ENCODE measurements at regions not wholly inside any gene's neighbourhood (a gene's known extent, or its start where the extent isn't known, plus 50 kb on each side); places are given as distances from the start of the nearest gene placed in this dataset.

DNA sequence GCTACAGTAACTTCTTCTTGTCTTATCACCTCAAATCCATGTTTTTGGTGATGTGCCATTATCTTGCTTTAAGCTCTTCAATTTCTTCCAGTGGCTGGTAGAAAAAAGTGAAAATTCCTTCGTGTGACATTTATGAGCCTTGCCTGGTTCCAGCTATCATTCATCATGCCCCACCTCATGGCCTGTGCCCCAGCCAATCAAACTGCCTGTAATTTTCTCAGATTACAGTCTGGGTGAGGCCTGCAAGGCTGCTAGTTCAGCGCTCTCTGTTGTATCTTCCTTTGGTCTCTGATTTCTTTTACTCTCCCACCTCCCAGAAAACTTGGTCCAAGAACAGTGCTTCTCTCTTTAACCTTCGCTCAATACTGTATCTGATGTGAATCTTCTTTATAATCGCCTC, 249.3 kb upstream of the ZNF717 start:
- Histone ChIP-seq H3K4me1 (ENCODE audit: control insufficient read depth, insufficient read depth, low read length, unreplicated experiment) (peaks cover 19% of the 10 kb centered on the region), H3K27ac (ENCODE audit: low read depth, low read length) (no peak overlapping the region), H3K36me3 (ENCODE audit: insufficient read depth, low read length) (peaks cover 5% of the 10 kb centered on the region; the same call in 1 of the 2 replicates), H3K4me3 (ENCODE audit: low read depth, low read length) (no peak overlapping the region), H2AFZ (ENCODE audit: low read length, unreplicated experiment) (no peak overlapping the region), H3K27me3 (ENCODE audit: insufficient read depth, low read length) (no peaks in the 10 kb centered on the region), H3K79me2 (ENCODE audit: control insufficient read depth, insufficient read depth, low read length, unreplicated experiment) (no peaks in the 10 kb centered on the region)

GRCh38 chr3:76035117-76035516, 249.8 kb upstream of the ZNF717 start:
- H2AFZ ChIP-seq (ENCODE audit: low read length, unreplicated experiment) = no peak overlapping the region
- H3K27me3 ChIP-seq (ENCODE audit: insufficient read depth, low read length) = no peaks in the 10 kb centered on the region
- H3K27ac ChIP-seq (ENCODE audit: low read depth, low read length) = no peak overlapping the region
- H3K4me3 ChIP-seq (ENCODE audit: low read depth, low read length) = no peak overlapping the region
- peaks cover 5% of the 10 kb centered on the region; the same call in 1 of the 2 replicates for H3K36me3 ChIP-seq (ENCODE audit: insufficient read depth, low read length)
- H3K79me2 ChIP-seq (ENCODE audit: control insufficient read depth, insufficient read depth, low read length, unreplicated experiment) = no peaks in the 10 kb centered on the region
- H3K4me1 ChIP-seq (ENCODE audit: control insufficient read depth, insufficient read depth, low read length, unreplicated experiment) = peaks cover 24% of the 10 kb centered on the region

DNA sequence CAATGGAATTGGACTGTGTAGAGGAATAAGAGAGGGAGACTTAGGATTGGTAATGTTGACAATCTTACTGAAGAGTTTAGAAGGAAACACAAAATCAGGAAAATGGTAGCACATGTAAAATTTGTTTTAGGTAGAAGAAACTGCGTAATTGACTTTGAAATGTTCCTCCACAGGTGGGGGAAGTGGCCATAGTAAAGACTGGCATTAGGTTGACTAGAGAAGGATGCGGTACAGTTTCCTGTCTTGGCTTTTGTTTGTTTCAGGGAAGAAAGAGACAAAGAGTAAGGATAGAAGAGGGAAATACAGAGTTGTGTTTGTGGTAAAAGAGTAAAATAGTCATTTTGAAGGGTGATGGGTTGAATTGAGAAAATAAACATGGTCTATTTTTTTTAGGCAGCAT, 253.6 kb upstream of the ZNF717 start:
- Histone ChIP-seq H3K36me3 (ENCODE audit: insufficient read depth, low read length) (peaks cover 5% of the 10 kb centered on the region; the same call in 1 of the 2 replicates), H2AFZ (ENCODE audit: low read length, unreplicated experiment) (no peak overlapping the region), H3K4me3 (ENCODE audit: low read depth, low read length) (peak overlapping the region; percentile 49; the same call in 1 of the 2 replicates), H3K27me3 (ENCODE audit: insufficient read depth, low read length) (no peaks in the 10 kb centered on the region), H3K27ac (ENCODE audit: low read depth, low read length) (peak overlapping the region; percentile 71), H3K4me1 (ENCODE audit: control insufficient read depth, insufficient read depth, low read length, unreplicated experiment) (peaks cover 47% of the 10 kb centered on the region), H3K79me2 (ENCODE audit: control insufficient read depth, insufficient read depth, low read length, unreplicated experiment) (no peaks in the 10 kb centered on the region)

DNA sequence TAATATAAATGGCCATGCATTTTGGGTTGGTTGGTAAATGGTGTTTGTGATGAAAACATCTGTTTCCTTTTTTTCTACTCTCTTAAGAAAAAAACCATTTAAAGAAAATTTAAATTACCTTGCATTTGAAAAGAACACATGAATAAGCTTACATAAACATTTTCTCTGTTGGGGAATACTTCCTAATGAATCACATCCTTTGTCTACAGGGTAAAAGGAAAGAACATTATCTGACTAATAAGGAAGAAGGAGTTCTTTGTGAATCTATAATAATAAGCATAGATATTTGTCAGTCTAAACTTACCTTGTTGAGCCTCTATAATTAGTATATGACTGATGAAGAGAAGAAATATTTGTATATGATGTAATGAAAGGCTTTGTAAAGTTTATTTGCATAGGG, 254.1 kb upstream of the ZNF717 start:
- Histone ChIP-seq H3K36me3 (ENCODE audit: insufficient read depth, low read length) (peaks cover 5% of the 10 kb centered on the region; the same call in 1 of the 2 replicates), H3K27ac (ENCODE audit: low read depth, low read length) (peak overlapping the region; percentile 71), H3K4me3 (ENCODE audit: low read depth, low read length) (peak overlapping the region; percentile 49), H3K27me3 (ENCODE audit: insufficient read depth, low read length) (no peaks in the 10 kb centered on the region), H3K79me2 (ENCODE audit: control insufficient read depth, insufficient read depth, low read length, unreplicated experiment) (no peaks in the 10 kb centered on the region), H3K4me1 (ENCODE audit: control insufficient read depth, insufficient read depth, low read length, unreplicated experiment) (peaks cover 49% of the 10 kb centered on the region), H2AFZ (ENCODE audit: low read length, unreplicated experiment) (peak overlapping the region; percentile 61)

GRCh38 chr3:76040946-76041345, 255.6 kb upstream of the ZNF717 start:
- Histone ChIP-seq H3K27ac (ENCODE audit: low read depth, low read length) (peak overlapping the region; percentile 53), H3K27me3 (ENCODE audit: insufficient read depth, low read length) (no peaks in the 10 kb centered on the region), H2AFZ (ENCODE audit: low read length, unreplicated experiment) (peak overlapping the region; percentile 31), H3K4me1 (ENCODE audit: control insufficient read depth, insufficient read depth, low read length, unreplicated experiment) (peaks cover 56% of the 10 kb centered on the region), H3K36me3 (ENCODE audit: insufficient read depth, low read length) (peaks cover 5% of the 10 kb centered on the region; the same call in 1 of the 2 replicates), H3K4me3 (ENCODE audit: low read depth, low read length) (peak overlapping the region; percentile 25), H3K79me2 (ENCODE audit: control insufficient read depth, insufficient read depth, low read length, unreplicated experiment) (no peaks in the 10 kb centered on the region)

DNA sequence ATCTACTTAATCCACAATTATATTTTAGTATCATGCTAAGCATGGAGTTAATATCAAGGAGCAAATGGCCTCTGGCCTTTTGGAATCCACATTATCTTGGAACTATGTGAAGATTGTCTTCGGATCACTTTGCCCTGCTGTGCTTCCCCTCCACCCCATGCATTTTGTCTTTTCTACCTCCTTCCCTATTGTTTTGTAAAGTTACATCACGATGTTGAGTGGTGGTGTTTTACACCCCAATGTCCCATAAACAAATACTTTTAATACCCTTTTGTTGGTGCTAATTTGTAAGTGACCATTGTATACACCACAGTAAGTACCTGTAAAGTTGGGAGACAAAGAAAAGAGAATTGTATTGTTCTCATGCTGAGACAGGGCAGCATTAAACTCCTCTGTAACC, 258.4 kb upstream of the ZNF717 start:
- Histone ChIP-seq H2AFZ (ENCODE audit: low read length, unreplicated experiment) (peak overlapping the region; percentile 33), H3K27ac (ENCODE audit: low read depth, low read length) (no peak overlapping the region), H3K4me3 (ENCODE audit: low read depth, low read length) (no peak overlapping the region), H3K79me2 (ENCODE audit: control insufficient read depth, insufficient read depth, low read length, unreplicated experiment) (no peaks in the 10 kb centered on the region), H3K4me1 (ENCODE audit: control insufficient read depth, insufficient read depth, low read length, unreplicated experiment) (peaks cover 46% of the 10 kb centered on the region), H3K36me3 (ENCODE audit: insufficient read depth, low read length) (no peaks in the 10 kb centered on the region), H3K27me3 (ENCODE audit: insufficient read depth, low read length) (no peaks in the 10 kb centered on the region)

DNA sequence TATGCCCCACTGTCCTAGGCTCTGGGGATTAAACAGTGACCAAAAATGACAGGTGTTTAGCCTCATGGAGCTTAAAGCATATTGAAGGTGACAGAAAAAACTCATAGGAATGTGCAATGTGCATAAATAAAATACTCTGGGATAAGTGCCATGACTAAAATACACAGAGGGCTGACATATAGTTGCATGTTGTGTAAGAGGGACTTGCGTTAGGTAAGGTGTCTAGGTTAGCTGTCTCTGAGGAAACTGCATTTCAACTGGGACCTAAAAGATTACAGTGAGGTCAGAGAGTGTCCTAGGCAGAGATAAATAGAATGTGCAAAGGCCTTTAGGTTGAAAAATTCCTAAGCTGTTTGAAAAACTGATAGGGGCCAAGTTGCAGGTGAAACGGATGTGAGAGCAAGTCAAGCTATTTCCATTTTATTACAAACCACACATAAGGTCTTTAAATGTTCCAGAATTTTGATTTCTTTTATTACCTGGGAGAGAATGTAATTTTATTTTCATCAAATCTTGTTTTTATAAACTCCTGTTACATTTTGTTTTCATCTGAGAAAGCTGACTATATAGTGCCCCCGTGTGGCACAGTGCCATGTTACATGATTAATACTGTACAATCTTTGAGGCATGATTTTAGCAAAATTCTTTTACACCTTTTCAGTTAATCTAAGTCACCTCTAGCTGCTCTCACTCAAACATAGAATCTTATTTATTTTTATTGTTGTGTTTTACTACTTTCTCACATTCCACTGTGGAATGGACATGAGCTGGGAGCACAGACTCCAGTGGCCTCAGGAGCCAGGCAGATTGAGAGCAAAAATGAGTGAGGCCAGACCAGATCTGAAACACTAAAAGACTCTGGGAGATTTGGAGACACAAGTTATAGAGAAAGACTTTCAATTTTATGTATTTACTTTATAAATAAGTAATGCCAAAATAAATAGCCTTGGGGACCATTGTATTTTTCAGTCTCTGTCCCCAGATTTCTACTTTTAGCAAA, 259.6 kb upstream of the ZNF717 start:
- H2AFZ ChIP-seq (ENCODE audit: low read length, unreplicated experiment) = peak overlapping the region; percentile 5
- H3K79me2 ChIP-seq (ENCODE audit: control insufficient read depth, insufficient read depth, low read length, unreplicated experiment) = no peaks in the 10 kb centered on the region
- no peaks in the 10 kb centered on the region for H3K36me3 ChIP-seq (ENCODE audit: insufficient read depth, low read length)
- no peak overlapping the region for H3K27ac ChIP-seq (ENCODE audit: low read depth, low read length)
- H3K27me3 ChIP-seq (ENCODE audit: insufficient read depth, low read length) = no peaks in the 10 kb centered on the region
- H3K4me3 ChIP-seq (ENCODE audit: low read depth, low read length) = no peak overlapping the region
- peaks cover 34% of the 10 kb centered on the region for H3K4me1 ChIP-seq (ENCODE audit: control insufficient read depth, insufficient read depth, low read length, unreplicated experiment)

- Histone ChIP-seq H3K4me1 (ENCODE audit: control insufficient read depth, insufficient read depth, low read length, unreplicated experiment) (peaks cover 37% of the 10 kb centered on the region), H3K36me3 (ENCODE audit: insufficient read depth, low read length) (no peaks in the 10 kb centered on the region), H3K27me3 (ENCODE audit: insufficient read depth, low read length) (no peaks in the 10 kb centered on the region), H3K79me2 (ENCODE audit: control insufficient read depth, insufficient read depth, low read length, unreplicated experiment) (no peaks in the 10 kb centered on the region), H2AFZ (ENCODE audit: low read length, unreplicated experiment) (no peak overlapping the region), H3K27ac (ENCODE audit: low read depth, low read length) (no peak overlapping the region), H3K4me3 (ENCODE audit: low read depth, low read length) (no peak overlapping the region)
Measured at GRCh38 chr3:76047368-76047767, 262.0 kb upstream of the ZNF717 start.

DNA sequence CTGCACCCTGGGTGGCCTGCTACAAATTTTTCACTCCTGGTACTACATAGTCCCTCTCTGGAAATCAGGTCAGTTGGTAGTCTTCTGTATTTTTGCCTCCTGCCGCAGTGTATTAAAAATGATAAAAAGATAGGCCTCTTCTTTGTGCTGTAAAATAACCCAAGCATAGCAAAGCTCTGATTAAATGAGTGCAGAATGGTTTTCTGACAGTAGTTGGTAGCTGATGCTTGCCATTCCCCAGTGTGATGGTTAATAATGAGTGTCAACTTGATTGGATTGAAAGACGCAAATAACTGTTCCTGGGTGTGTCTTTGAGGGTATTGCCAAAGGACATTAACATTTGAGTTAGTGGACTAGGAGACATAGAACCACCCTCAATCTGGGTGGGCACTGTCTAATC, 264.4 kb upstream of the ZNF717 start:
- no peaks in the 10 kb centered on the region for H3K79me2 ChIP-seq (ENCODE audit: control insufficient read depth, insufficient read depth, low read length, unreplicated experiment)
- no peaks in the 10 kb centered on the region for H3K36me3 ChIP-seq (ENCODE audit: insufficient read depth, low read length)
- no peaks in the 10 kb centered on the region for H3K27me3 ChIP-seq (ENCODE audit: insufficient read depth, low read length)
- H2AFZ ChIP-seq (ENCODE audit: low read length, unreplicated experiment) = no peak overlapping the region
- no peak overlapping the region for H3K4me3 ChIP-seq (ENCODE audit: low read depth, low read length)
- H3K27ac ChIP-seq (ENCODE audit: low read depth, low read length) = no peak overlapping the region
- H3K4me1 ChIP-seq (ENCODE audit: control insufficient read depth, insufficient read depth, low read length, unreplicated experiment) = peaks cover 33% of the 10 kb centered on the region

GRCh38 chr3:76051145-76051544, 265.8 kb upstream of the ZNF717 start:
- Histone ChIP-seq H3K27me3 (ENCODE audit: insufficient read depth, low read length) (no peaks in the 10 kb centered on the region), H3K27ac (ENCODE audit: low read depth, low read length) (no peak overlapping the region), H2AFZ (ENCODE audit: low read length, unreplicated experiment) (no peak overlapping the region), H3K4me1 (ENCODE audit: control insufficient read depth, insufficient read depth, low read length, unreplicated experiment) (peaks cover 28% of the 10 kb centered on the region), H3K79me2 (ENCODE audit: control insufficient read depth, insufficient read depth, low read length, unreplicated experiment) (no peaks in the 10 kb centered on the region), H3K36me3 (ENCODE audit: insufficient read depth, low read length) (no peaks in the 10 kb centered on the region), H3K4me3 (ENCODE audit: low read depth, low read length) (no peak overlapping the region)

DNA sequence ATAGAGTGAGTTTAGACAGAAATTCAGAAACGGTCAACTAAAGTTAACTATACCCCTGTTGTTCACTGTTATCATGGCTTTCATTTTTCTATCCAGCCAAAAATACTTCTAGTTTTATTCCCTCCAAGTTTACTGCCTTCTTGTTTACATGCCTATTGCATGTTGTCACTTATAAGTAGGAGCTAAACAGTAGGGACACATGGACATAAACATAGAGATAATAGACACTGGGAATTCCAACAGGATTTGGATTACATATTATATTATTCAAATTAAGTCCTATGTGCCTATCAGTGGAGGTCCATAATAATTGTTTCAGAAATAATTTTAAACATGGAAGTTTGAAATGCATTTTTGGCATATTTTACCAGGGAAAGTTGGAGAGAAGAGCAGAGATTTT, 269.1 kb upstream of the ZNF717 start:
- Histone ChIP-seq H3K36me3 (ENCODE audit: insufficient read depth, low read length) (no peaks in the 10 kb centered on the region), H3K4me3 (ENCODE audit: low read depth, low read length) (no peak overlapping the region)

More for the DNA sequence above, 269.1 kb upstream of the ZNF717 start:
- H3K79me2 ChIP-seq (ENCODE audit: control insufficient read depth, insufficient read depth, low read length, unreplicated experiment) = no peaks in the 10 kb centered on the region
- H3K27ac ChIP-seq (ENCODE audit: low read depth, low read length) = no peak overlapping the region
- peaks cover 28% of the 10 kb centered on the region for H3K4me1 ChIP-seq (ENCODE audit: control insufficient read depth, insufficient read depth, low read length, unreplicated experiment)
- H2AFZ ChIP-seq (ENCODE audit: low read length, unreplicated experiment) = no peak overlapping the region
- no peaks in the 10 kb centered on the region for H3K27me3 ChIP-seq (ENCODE audit: insufficient read depth, low read length)

All from ACC112 (cell line).